Hepatocyte (in vitro differentiated cells): ENCODE measurements at regions not wholly inside any gene's neighbourhood (a gene's known extent, or its start where the extent isn't known, plus 50 kb on each side); places are given as distances from the start of the nearest gene placed in this dataset.

ENCODE experiments used
- CTCF ChIP-seq: fragments of 200-600 bp; sonication (generic); IDR thresholded peaks from 2 replicates; pipeline ENCODE4 v1.5.1; 2016; ENCODE audit warnings: antibody characterized with exemption, mild to moderate bottlenecking; ENCODE audit not compliant: poor library complexity
- EZH2phosphoT487 ChIP-seq: fragments of 200-600 bp; sonication (generic); IDR thresholded peaks from one replicate; pipeline ENCODE4 v1.6.1; 2018; ENCODE audit warnings: antibody characterized with exemption, mild to moderate bottlenecking, low read depth, moderate library complexity; ENCODE audit not compliant: unreplicated experiment, severe bottlenecking

- TF ChIP-seq CTCF (no peak), EZH2phosphoT487 (no peak)
Observed at GRCh38 chr13:111881700-111882099, 185.2 kb upstream of the SOX1 start.
